ENCODE measurements at regions not wholly inside any gene's neighbourhood (a gene's known extent, or its start where the extent isn't known, plus 50 kb on each side); places are given as distances from the start of the nearest gene placed in this dataset.
A peak's percentile ranks its signal among the peaks of the same experiment; 100 is the strongest.

DNA sequence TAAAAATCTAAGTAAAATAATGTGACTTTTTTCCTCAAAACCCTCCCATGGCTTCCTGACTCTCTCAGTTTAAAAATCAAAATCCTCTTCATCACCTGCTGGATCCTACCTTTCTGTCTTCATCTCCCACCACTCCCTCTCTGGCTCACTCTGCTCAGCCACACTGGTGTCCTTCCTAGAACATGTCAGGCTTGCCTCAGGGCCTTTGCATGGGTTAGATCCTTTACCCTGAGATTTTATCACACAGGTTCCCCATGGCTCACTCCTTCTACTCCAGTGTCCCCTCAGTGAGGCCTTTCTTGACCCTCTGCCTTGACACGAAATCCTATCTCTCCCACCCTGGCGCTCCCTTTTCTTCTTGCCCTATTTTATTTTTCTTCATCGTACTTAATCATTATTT lies 141.8 kb downstream of the RPL22L1 start:
- DNase-seq, result no peak

- DNase-seq, result peak; percentile 51
Measured at GRCh38 chr3:170727754-170728153, 141.9 kb upstream of the SLC7A14 start.

- peak; percentile 75 for DNase-seq
Measured at GRCh38 chr3:170726976-170727661, 141.2 kb upstream of the SLC7A14 start.

DNA sequence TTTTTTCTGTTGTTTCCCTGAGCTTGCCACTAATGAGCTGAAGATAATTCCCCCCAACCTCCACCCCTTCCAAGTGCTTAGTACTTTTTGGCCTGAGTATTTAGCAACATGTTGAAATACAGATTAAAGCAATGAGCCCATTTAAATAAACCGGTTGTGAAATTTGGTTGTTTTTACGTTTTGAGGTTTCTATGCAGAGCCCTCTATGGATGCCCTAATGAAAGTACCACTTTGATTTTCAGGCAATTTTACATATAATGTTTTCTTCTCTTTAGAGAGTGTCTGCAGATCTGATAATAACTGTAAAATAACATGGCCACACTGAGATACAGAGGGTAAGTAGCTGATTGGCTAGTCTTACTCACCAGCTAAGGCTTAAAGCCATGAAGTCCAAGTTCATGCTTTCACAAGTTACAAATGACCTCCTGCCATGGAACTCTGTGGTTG lies 139.4 kb upstream of the SLC7A14 start:
- peak; percentile 31 for DNase-seq

DNA sequence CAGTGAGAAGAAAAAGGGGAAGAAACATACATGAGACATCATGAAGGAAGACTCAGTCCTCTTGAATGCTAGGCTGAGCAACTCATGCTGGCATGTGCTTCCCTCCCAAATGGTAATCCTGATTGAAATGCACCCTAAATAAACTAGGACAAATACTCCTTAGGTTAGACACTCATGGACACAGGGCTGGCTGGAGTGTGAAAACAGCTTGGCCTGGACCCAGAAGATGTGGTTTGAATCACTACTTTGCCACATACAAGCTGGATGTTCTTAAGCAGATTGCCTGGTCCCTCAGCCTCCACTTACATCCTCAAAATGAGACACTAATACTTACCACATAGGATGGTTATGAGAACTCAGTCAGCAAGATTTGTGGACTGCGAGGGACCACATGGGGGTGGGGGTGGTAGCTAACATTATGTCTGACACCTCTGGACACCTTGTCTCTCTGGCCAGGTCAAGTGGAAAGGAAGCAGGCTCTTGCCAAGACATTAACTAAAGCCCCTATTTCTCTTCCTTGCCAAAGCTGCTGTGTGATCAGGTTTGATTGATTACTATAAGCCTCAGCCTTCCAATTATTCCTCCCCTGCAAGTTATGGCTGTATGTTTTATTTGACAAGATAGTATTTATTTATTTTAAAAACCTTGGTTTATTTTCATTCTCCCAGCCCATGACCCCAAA lies 138.9 kb upstream of the SLC7A14 start:
- DNase-seq, result peak; percentile 35

DNA sequence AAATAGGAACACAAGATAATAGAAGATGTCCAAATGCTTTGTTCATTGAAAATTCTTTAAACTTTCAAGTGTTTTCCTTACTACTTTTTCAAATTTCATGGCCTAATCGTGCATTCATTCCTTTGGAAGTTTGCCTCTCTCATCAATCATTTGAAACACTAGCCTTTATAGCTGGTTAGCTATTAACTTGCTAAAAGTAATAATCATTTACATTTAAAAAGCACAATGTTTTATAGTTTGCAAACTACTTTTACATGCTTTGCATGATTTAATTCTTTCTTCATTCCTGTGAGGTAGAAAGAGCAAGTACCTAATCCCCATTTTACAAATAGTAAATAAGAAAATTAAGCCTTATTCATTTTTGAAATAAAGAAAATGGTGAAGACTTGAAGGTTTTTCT lies 137.4 kb upstream of the SLC7A14 start:
- DNase-seq, result no peak

DNA sequence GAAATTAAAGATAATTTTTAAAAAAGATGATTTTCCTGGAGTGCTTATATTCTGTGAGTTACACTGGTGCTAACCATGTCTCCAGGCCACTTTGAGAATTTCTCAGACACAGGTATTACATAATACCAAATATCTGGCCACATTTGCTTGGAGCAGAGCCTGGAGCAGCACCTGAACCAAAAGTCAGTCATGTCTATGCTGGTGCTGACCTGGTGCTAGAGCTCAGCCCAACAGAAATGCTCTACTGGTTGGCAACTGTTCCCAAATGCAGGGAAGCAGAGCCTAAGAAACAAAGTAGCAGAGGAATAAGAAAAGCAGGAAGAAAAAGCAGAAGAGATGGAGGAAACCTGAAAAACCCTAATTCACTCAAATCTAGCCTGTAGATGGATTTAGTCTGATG lies 135.7 kb upstream of the SLC7A14 start:
- DNase-seq, result no peak

DNA sequence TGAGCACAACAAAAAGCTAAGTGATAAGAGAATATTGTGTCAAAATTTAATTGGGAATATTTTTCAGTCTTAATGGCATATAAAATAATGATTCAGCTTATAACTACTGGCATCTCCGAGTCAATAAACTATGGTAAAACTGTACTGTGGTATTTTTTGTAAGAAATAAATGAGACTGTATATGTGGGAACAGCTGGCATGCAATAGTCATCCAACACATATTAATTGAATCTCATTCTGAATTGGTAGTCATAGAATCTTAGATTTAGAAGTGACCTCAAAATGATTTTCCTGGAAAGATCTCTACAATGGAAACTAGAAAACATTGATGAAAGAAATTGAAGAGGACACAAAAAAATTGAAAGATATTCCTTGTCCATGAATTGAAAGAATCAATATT lies 133.4 kb upstream of the SLC7A14 start:
- no peak for DNase-seq

GRCh38 chr3:170718848-170719247 lies 133.0 kb upstream of the SLC7A14 start:
- DNase-seq, result no peak

DNA sequence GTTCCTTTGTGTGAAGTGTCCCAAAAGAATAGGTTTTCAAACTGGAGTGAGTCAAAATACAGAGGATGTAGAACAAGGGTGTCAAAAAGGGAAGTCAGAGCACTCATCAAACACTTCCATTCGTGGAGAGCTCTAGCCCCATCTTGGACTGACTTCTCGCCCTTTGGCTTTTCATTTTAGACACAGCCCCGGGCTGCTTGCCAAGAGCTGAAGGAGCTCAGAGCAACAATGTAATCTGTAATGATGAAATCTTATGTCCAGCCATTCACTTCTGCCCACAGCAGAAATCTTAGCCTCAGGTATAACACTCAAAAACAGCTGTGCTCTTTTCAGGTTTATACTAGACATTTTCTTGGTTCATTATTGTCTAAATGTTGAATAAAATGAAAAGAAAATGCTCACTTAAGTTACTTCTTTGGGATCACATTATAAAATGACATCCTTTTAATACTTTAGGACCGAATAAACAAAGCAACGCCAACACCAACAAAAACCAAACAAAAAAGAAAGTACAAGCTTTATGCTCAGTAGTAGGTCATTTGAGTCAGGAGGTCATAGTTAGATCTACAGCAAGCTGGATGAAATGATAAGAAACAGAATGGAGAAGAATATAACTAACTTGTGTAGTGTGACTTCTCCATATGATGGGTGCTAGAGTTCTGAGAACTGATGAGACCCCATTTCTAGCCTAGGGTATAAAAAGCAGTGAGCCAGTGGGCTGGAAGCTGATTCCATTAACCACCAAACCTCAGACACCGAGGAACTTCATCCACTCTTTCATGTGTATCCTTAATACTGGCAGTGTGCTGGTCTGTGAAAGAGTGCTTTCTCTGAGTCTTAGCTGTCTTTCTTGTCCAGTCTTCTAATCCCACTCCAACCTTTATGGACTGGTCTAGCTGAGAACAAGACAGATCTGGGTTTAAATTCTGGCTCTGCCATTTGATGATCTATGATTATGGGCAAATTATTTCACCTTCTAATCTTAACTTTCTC lies 131.8 kb upstream of the SLC7A14 start:
- DNase-seq, result peak; percentile 66

GRCh38 chr3:170716172-170716805 lies 130.4 kb upstream of the SLC7A14 start:
- DNase-seq, result no peak

- no peak for DNase-seq
Measured at GRCh38 chr3:170714562-170715535, 129.0 kb upstream of the SLC7A14 start.

DNA sequence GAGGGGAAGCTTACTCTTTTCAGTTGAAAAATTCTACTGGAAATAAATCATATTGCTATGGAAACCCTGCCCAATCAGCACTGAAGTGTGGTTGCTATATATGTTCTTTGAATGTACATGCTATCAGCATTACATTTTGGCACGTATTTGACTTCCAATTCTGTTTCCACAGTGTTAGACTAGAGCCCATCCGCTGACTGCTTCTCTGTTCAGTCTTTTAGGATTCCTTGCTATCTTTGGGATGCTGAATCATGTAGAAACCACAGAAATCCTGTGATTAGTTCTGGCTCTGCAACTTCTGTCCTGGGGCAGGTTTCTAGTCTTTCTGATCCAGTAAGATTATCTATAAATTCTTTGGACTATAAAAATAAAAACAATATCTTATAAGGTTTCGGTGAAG lies 128.2 kb upstream of the SLC7A14 start:
- no peak for DNase-seq

DNA sequence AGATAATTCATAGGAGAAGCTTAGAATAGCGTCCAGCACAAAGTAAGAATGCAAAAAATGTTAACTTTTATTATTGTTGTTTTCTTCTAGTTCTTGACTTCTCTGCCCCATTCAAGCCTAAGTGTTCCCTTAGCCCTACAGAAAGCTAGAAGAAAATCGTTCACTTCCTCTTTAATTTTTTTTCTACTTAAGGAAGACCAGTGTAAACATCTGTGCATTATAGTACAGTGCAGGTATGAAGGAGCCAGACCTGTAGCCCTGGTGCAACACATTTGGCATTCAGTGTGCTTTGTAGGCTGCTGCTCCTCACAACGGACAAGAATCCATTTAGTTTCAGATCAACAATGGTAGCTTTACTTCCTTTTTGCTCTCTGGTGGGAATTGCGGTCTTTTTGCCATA lies 127.8 kb upstream of the SLC7A14 start:
- no peak for DNase-seq

GRCh38 chr3:170712798-170713197 lies 126.9 kb upstream of the SLC7A14 start:
- DNase-seq, result no peak

DNA sequence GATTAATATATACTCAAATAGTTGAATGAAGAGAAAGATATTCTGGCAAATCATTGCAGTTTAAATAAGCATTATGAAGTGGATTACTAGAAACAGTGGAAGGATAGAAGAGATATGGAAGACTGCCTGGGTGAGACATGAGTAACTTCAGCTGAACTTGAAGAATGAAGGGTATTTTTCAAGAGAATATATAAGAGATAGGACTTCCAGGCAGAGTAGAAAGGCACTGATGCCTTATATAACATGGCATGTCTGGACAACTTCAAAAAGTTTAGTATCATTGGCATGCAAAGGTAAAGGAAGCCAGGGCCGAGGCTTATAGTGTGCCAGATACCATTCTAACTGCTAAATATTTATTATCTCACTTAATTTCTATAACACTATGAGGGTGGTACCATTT lies 126.5 kb upstream of the SLC7A14 start:
- no peak for DNase-seq

DNA sequence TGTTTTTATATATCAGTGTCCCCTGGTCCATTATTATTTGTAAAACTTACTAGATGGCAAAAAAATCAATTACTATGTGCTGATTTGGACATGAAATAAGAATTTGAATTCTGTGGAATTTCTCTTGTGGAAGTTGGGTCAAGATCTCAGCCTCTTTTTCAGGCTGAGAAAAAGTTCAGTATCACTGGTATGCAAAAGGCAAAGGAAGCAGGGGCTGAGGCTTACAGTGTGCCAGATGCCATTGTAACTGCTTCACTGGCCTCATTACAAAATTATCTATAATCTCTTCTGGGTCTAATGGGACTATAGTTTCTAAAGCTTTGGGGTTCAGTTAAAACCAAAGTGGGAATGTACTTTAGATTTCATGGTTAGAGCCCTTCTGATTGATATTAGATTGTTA lies 125.9 kb upstream of the SLC7A14 start:
- DNase-seq, result no peak

- peak; percentile 22 for DNase-seq
Measured at GRCh38 chr3:170709046-170709445, 123.2 kb upstream of the SLC7A14 start.

GRCh38 chr3:170707899-170708298 lies 122.0 kb upstream of the SLC7A14 start:
- DNase-seq, result no peak

GRCh38 chr3:170705131-170705530 lies 119.3 kb upstream of the SLC7A14 start:
- DNase-seq, result no peak

DNA sequence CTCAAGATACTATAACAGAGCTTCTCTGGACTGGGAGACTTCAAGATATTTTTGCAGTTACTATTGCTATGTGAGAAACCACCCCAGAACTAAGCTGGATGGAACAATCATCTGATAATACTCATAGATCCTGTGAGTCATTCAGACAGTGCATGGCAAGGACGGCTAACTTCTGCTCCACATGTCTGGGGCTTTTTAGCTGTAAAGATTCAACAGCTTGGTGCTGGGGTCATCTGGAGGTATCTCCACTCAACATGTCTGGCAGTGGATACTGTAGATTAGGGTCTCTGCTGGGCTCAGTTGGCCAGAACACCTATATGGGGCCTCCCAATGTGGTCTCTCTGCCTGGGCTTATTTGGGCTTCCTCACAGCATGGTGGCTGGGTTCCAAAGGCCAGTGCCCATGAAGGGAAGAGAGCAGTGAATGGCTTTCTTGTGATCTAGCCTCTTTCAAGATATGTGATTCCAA lies 117.3 kb upstream of the SLC7A14 start:
- peak; percentile 67 for DNase-seq
